ENCODE measurements at regions not wholly inside any gene's neighbourhood (a gene's known extent, or its start where the extent isn't known, plus 50 kb on each side); places are given as distances from the start of the nearest gene placed in this dataset.

GRCh38 chr20:10927936-10928840 lies 254.4 kb upstream of the JAG1 start:
- TF ChIP-seq CTCF (IDR thresholded peaks at IDR 0.05), result no peak
- no peak for TF ChIP-seq POLR2A (IDR thresholded peaks at IDR 0.05)

Data from lower leg skin (tissue), 3 donors.